Transverse colon (tissue), 4 donors: ENCODE measurements at regions not wholly inside any gene's neighbourhood (a gene's known extent, or its start where the extent isn't known, plus 50 kb on each side); places are given as distances from the start of the nearest gene placed in this dataset.

Source experiments
- DNase-seq: peaks from one replicate; pipeline ENCODE4 v3.0.0-alpha.2; 2019
- H3K27ac ChIP-seq, 4 donors: fragments of 200-600 bp; sonication (generic); 2 replicates each; pipeline ENCODE4 v1.5.1; 2016 to 2018; ENCODE audit warnings: inconsistent platforms in 4 of 4
- H3K27me3 ChIP-seq: fragments of 200-600 bp; sonication (generic); 2 replicates; pipeline ENCODE4 v1.5.1; 2017; ENCODE audit warnings: inconsistent platforms
- H3K36me3 ChIP-seq, 4 donors: fragments of 200-600 bp; sonication (generic); 2 replicates each; pipeline ENCODE4 v1.5.1; 2017 to 2019; ENCODE audit warnings: inconsistent platforms in 4 of 4
- H3K4me1 ChIP-seq, 4 donors: fragments of 200-600 bp; sonication (generic); 2 replicates each; pipeline ENCODE4 v1.5.1; 2017 to 2020; ENCODE audit warnings: inconsistent platforms in 4 of 4
- H3K4me3 ChIP-seq, 4 donors: fragments of 200-600 bp; sonication (generic); 1 replicate in 1 of 4; 2 replicates in 3 of 4; pipeline versions ENCODE4 v1.5.1 to v1.6.1; 2017 to 2019; ENCODE audit warnings: inconsistent platforms in 4 of 4
- H3K9me3 ChIP-seq, 2 donors: fragments of 200-600 bp; sonication (generic); 2 replicates each; pipeline ENCODE4 v1.5.1; 2017 to 2019; ENCODE audit warnings: inconsistent platforms in 2 of 2
- EP300 ChIP-seq: sonication (generic); formaldehyde crosslinking; IDR thresholded peaks from one replicate; pipeline ENCODE4 v1.6.1; 2017; ENCODE audit warnings: antibody characterized with exemption, low read depth
- POLR2A ChIP-seq: fragments of 450-650 bp; IDR thresholded peaks from one replicate; pipeline ENCODE4 v1.6.1; 2016; ENCODE audit warnings: antibody characterized with exemption, mild to moderate bottlenecking, moderate library complexity
- POLR2AphosphoS5 ChIP-seq, 3 donors: sonication (generic); formaldehyde crosslinking; IDR thresholded peaks; one replicate each; pipeline ENCODE4 v1.6.1; 2016; ENCODE audit warnings: antibody characterized with exemption in 3 of 3
- WGBS, 2 donors: methylation state at CpG; one replicate each; pipeline ENCODE4 v1.1.5; 2018; ENCODE audit warnings: low coverage in 1 of 2; 5-methylcytosine and 5-hydroxymethylcytosine counted together
- in situ Hi-C, 4 donors: fragments of 200-750 bp; cut with MboI; loops; one replicate each; pipeline versions ENCODE4 v1.15.0 to v1.15.1; 2017; ENCODE audit warnings: low sequenced_read_pairs in 3 of 4, low pct_ligation_motif_present in 1 of 4, low pct_unique_long_range_greater_than_20kb in 1 of 4
- intact Hi-C: fragments of 100-400 bp; cut with DNase I; formaldehyde crosslinking; loops from one replicate; pipeline ENCODE4 v1.15.1; 2023; ENCODE audit warnings: low total_unique reads
- TF ChIP-seq, protein P1 (sequence below), 5 experiments: fragments of 200-600 bp in 3 of 5; fragments of 450-650 bp in 2 of 5; sonication (generic) in 3 of 5; IDR thresholded peaks; 1 replicate in 2 of 5; 2 replicates in 3 of 5; pipeline ENCODE4 v1.5.1; 2016 to 2017; ENCODE audit warnings: antibody characterized with exemption in 5 of 5, inconsistent platforms in 3 of 5, mild to moderate bottlenecking in 2 of 5, moderate library complexity in 1 of 5

DNA sequence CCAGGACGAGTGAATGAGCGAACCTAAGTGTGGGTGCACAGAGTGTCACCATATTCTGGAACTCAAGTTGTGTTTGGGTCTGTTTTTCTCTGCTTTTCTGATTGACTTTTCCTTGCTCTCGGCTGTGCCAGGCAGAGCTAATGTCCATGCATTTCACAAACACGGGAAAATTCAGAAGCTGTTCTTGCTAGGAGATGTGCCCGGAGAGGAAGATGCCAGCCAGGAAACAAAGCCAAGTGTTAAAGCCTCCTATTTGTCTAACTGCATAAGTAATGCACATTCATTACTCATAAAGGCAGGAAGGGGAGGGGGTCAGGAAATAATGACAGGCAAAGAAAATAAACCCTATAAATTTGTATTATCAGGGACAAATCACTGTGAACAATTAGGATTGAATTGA, 250.4 kb upstream of the SFSWAP start:
- no peaks in the 10 kb centered on the region for H3K9me3 ChIP-seq
- H3K36me3 ChIP-seq = no peaks in the 10 kb centered on the region
- no peak overlapping the region for H3K27ac ChIP-seq
- H3K27me3 ChIP-seq = peaks cover 7% of the 10 kb centered on the region
- H3K4me1 ChIP-seq = no peaks in the 10 kb centered on the region
- WGBS, 2 donors = 74 to 79% methylated on average over 2 to 5 of the region's 5 CpGs
- intact Hi-C loops = no loop called here
- TF ChIP-seq POLR2A = no peak
- no peak for TF ChIP-seq POLR2AphosphoS5 (IDR thresholded peaks at IDR 0.05)
- TF ChIP-seq EP300 = no peak
- TF ChIP-seq, protein P1, sequence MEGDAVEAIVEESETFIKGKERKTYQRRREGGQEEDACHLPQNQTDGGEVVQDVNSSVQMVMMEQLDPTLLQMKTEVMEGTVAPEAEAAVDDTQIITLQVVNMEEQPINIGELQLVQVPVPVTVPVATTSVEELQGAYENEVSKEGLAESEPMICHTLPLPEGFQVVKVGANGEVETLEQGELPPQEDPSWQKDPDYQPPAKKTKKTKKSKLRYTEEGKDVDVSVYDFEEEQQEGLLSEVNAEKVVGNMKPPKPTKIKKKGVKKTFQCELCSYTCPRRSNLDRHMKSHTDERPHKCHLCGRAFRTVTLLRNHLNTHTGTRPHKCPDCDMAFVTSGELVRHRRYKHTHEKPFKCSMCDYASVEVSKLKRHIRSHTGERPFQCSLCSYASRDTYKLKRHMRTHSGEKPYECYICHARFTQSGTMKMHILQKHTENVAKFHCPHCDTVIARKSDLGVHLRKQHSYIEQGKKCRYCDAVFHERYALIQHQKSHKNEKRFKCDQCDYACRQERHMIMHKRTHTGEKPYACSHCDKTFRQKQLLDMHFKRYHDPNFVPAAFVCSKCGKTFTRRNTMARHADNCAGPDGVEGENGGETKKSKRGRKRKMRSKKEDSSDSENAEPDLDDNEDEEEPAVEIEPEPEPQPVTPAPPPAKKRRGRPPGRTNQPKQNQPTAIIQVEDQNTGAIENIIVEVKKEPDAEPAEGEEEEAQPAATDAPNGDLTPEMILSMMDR (IDR thresholded peaks at IDR 0.05) = no peak
- DNase-seq = no peak
- in situ Hi-C loops = no loop called here
- no peak overlapping the region for H3K4me3 ChIP-seq

DNA sequence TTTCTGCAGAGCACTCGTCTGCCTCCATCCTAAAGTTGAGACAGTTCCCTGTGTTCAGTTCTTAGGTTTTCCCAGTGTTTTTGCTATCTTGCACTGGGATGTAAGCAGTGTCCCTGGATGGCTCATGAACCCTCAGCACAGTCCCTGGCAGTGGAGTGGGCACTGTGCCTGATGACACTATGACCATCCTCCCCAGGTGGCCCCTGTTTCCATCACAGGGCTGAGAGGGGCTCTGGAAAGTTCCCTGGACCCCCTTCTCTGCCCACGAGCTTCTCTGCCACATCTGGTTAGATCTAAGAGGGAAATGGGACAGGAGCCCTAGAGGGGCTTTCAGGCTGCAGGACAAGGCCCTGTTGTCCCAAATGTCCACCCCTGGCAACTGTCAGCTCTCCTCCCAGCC, 249.8 kb upstream of the SFSWAP start:
- Histone ChIP-seq H3K36me3 (no peaks in the 10 kb centered on the region), H3K9me3 (no peaks in the 10 kb centered on the region), H3K27me3 (peaks cover 7% of the 10 kb centered on the region), H3K4me1 (no peaks in the 10 kb centered on the region), H3K4me3 (no peak overlapping the region), H3K27ac (no peak overlapping the region)
- no peak for DNase-seq
- WGBS, 2 donors = 59% methylated on average over 2 of the region's 2 CpGs; no CpG with 5 or more reads in 1 of the 2 donors
- intact Hi-C loops (no loop called here), in situ Hi-C loops (no loop called here)
- TF ChIP-seq POLR2AphosphoS5 (IDR thresholded peaks at IDR 0.05) (no peak), POLR2A (no peak), EP300 (no peak)
- TF ChIP-seq, protein P1 (IDR thresholded peaks at IDR 0.05) = no peak

DNA sequence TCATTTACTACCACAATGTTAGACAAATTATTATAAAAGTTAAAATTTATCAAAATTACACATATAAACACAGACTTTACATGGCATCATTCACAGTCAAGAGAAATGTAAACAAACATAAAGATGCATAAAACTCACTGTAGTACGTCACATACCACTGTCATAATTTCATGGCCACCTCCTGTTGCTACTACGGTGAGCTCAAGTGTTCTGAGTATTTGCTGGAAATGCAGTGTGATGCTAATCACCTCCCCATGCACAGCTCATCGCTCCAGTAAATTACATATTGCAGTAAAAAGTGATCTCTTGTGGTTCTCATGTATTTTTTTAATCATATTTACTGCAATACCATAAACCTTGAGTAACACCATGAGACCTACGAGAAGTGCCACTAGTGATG, 247.7 kb upstream of the SFSWAP start:
- Histone ChIP-seq H3K36me3 (no peaks in the 10 kb centered on the region), H3K27me3 (peaks cover 7% of the 10 kb centered on the region), H3K4me3 (no peak overlapping the region), H3K27ac (no peak overlapping the region), H3K9me3 (no peaks in the 10 kb centered on the region), H3K4me1 (no peaks in the 10 kb centered on the region)
- in situ Hi-C loops = no loop called here
- intact Hi-C loops = no loop called here
- 31 to 42% methylated on average over 4 of the region's 4 CpGs for WGBS, 2 donors
- no peak for TF ChIP-seq POLR2AphosphoS5 (IDR thresholded peaks at IDR 0.05)
- TF ChIP-seq, protein P1 (IDR thresholded peaks at IDR 0.05) = no peak
- no peak for TF ChIP-seq EP300
- TF ChIP-seq POLR2A = no peak
- no peak for DNase-seq

DNA sequence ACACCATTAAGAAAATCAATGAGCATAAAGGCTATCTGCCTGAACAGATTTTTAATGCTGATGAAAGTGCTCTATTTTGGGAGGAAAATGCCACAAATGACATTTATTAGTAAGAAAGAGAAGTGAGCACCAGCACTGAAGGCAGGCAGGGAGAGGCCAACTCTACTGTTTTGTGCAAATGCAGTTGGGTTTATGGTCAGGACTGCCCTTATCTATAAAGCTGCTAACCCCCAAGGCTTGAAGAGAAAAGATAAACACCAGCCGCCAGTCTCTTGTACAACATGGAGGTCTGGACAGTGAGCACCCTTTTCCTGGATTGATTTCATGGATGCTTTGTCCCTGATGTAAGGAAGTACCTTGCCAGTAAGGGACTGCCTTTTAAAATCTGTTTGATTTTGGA, 246.8 kb upstream of the SFSWAP start:
- in situ Hi-C loops = no loop called here
- H3K36me3 ChIP-seq = no peaks in the 10 kb centered on the region
- peaks cover 7% of the 10 kb centered on the region for H3K27me3 ChIP-seq
- intact Hi-C loops = no loop called here
- TF ChIP-seq POLR2A = no peak
- TF ChIP-seq EP300 = no peak
- TF ChIP-seq POLR2AphosphoS5 (IDR thresholded peaks at IDR 0.05) = no peak
- TF ChIP-seq, protein P1 (IDR thresholded peaks at IDR 0.05) = no peak
- no peak overlapping the region for H3K27ac ChIP-seq
- DNase-seq = no peak
- H3K4me1 ChIP-seq = no peaks in the 10 kb centered on the region
- no peak overlapping the region for H3K4me3 ChIP-seq
- no peaks in the 10 kb centered on the region for H3K9me3 ChIP-seq
- WGBS, 2 donors = 45% methylated on average over 1 of the region's 1 CpG; no CpG with 5 or more reads in 1 of the 2 donors
